Kidney capillary endothelial cell (primary cell): ENCODE measurements at regions not wholly inside any gene's neighbourhood (a gene's known extent, or its start where the extent isn't known, plus 50 kb on each side); places are given as distances from the start of the nearest gene placed in this dataset.
A peak's percentile ranks its signal among the peaks of the same experiment; 100 is the strongest.

Experiments
- DNase-seq: peaks from one replicate; pipeline ENCODE4 v3.0.0-alpha.2; 2018; ENCODE audit warnings: low spot score

DNA sequence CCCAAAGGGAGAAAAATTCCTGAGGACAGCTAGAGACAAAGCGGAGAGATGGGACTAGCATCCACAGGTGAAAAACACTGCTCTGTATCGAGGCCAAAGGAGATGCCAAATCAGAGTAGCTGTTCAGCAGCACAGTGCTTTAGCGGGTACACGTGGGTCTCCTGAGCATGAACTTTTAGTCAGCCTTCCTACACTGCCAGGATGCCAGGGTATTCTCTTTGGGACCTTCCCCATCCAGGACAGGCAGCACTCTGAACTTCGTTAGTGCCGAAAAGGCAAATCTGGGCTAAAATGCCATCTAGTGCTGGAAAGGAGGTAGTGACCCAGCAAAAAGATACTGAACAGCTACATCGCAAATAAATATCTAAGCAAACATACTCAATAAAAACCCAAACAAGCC is 64.9 kb downstream of the C6orf58 start:
- DNase-seq = peak; percentile 19
